ENCODE measurements at regions not wholly inside any gene's neighbourhood (a gene's known extent, or its start where the extent isn't known, plus 50 kb on each side); places are given as distances from the start of the nearest gene placed in this dataset.

DNA sequence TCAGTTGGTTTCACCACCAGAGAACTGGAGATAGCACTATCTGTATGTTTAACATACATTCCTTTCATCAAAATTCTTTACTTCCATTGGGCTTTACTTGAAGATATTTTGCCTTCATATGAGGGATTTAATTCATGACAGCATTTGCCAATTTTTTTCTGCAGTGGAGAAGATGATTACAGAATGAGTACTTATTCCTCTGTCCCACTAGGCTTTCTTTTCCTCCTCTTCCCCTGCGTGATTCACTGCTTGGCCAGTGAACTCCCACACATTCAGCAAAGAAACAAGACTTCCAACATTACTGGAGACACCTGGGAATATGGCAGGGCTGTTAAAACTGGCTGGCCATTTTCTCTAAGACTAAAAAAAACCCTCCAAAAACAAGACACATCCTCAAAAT is 425.8 kb upstream of the KCNH7 start:
- no peak for TF ChIP-seq GATA3 (IDR thresholded peaks at IDR 0.05; ENCODE audit: low read depth, low read length)
- TF ChIP-seq GATA2 (IDR thresholded peaks at IDR 0.05; ENCODE audit: low read depth, low read length): no peak

All from SH-SY5Y (cell line).